GM23338 (cell line): ENCODE measurements at regions not wholly inside any gene's neighbourhood (a gene's known extent, or its start where the extent isn't known, plus 50 kb on each side); places are given as distances from the start of the nearest gene placed in this dataset.

Experiments used
- ATAC-seq: fragments of 200-7000 bp; cut with Tn5 transposase; 3 replicates; pipeline ENCODE4 v1.9.1; 2020
- DNase-seq: peaks from one replicate; pipeline ENCODE4 v3.0.0-alpha.2; 2015; ENCODE audit warnings: low spot score
- H2AFZ ChIP-seq: fragments of 200-600 bp; sonication (generic); 2 replicates; pipeline ENCODE4 v1.8.0; 2016; ENCODE audit warnings: antibody characterized with exemption, mild to moderate bottlenecking, moderate library complexity
- H3F3A ChIP-seq: fragments of 200-600 bp; sonication (generic); replicated peaks from 2 replicates; pipeline ENCODE4 v1.8.0; 2017; ENCODE audit warnings: antibody characterized with exemption, mixed run types, low read depth
- H3K27ac ChIP-seq: fragments of 200-600 bp; sonication (generic); 2 replicates; pipeline ENCODE4 v1.6.1; 2016; ENCODE audit warnings: low read depth
- H3K27me3 ChIP-seq: fragments of 200-600 bp; sonication (generic); 2 replicates; pipeline ENCODE4 v1.8.0; 2016; ENCODE audit warnings: mild to moderate bottlenecking, mixed run types, moderate library complexity; ENCODE audit not compliant: insufficient read depth
- H3K36me3 ChIP-seq: fragments of 200-600 bp; sonication (generic); 2 replicates; pipeline ENCODE4 v1.8.0; 2016; ENCODE audit warnings: mild to moderate bottlenecking; ENCODE audit not compliant: insufficient read depth
- H3K4me1 ChIP-seq: fragments of 200-600 bp; sonication (generic); 2 replicates; pipeline ENCODE4 v1.8.0; 2016; ENCODE audit warnings: mild to moderate bottlenecking, moderate library complexity; ENCODE audit not compliant: insufficient read depth
- H3K4me2 ChIP-seq: fragments of 200-600 bp; sonication (generic); 2 replicates; pipeline ENCODE4 v1.7.1; 2017; ENCODE audit warnings: mixed run types
- H3K4me3 ChIP-seq: fragments of 200-600 bp; sonication (generic); 2 replicates; pipeline ENCODE4 v1.6.1; 2016; ENCODE audit warnings: mixed run types
- H3K79me2 ChIP-seq: fragments of 200-600 bp; sonication (generic); replicated peaks from 2 replicates; pipeline ENCODE4 v1.8.0; 2017; ENCODE audit warnings: mild to moderate bottlenecking; ENCODE audit not compliant: insufficient read depth
- H3K9me2 ChIP-seq: fragments of 200-600 bp; sonication (generic); 2 replicates; pipeline ENCODE4 v1.8.0; 2017; ENCODE audit not compliant: insufficient read depth
- H4K20me1 ChIP-seq: fragments of 200-600 bp; sonication (generic); replicated peaks from 2 replicates; pipeline ENCODE4 v1.8.0; 2017; ENCODE audit warnings: mild to moderate bottlenecking; ENCODE audit not compliant: insufficient read depth
- H3K27ac Mint-ChIP-seq: 2 replicates; pipeline ENCODE4 v1.8.0; 2020; ENCODE audit warnings: inconsistent platforms, mild to moderate bottlenecking, moderate library complexity, mixed read lengths
- H3K27me3 Mint-ChIP-seq: 3 replicates; pipeline ENCODE4 v1.8.0; 2022; ENCODE audit warnings: low read depth, mild to moderate bottlenecking, moderate library complexity, mixed read lengths, inconsistent platforms; ENCODE audit not compliant: insufficient read depth, poor library complexity
- H3K36me3 Mint-ChIP-seq: 3 replicates; pipeline ENCODE4 v1.8.0; 2021; ENCODE audit warnings: low read depth, mild to moderate bottlenecking, inconsistent platforms, moderate library complexity, mixed read lengths
- H3K4me1 Mint-ChIP-seq: 3 replicates; pipeline ENCODE4 v1.8.0; 2020; ENCODE audit warnings: mild to moderate bottlenecking, inconsistent platforms, mixed read lengths
- H3K4me3 Mint-ChIP-seq: 3 replicates; pipeline ENCODE4 v1.8.0; 2021; ENCODE audit warnings: moderate library complexity, mild to moderate bottlenecking, inconsistent platforms, mixed read lengths
- H3K9me3 Mint-ChIP-seq: 3 replicates; pipeline ENCODE4 v1.8.0; 2020; ENCODE audit warnings: moderate library complexity, mild to moderate bottlenecking, inconsistent platforms, mixed read lengths
- CREB1 ChIP-seq: fragments of 250-450 bp; sonication (Bioruptor Pico); IDR thresholded peaks from 2 replicates; pipeline ENCODE4 v1.5.0; 2020; ENCODE audit warnings: low read depth, mild to moderate bottlenecking, moderate library complexity
- EZH2phosphoT487 ChIP-seq: fragments of 200-600 bp; sonication (generic); IDR thresholded peaks from one replicate; pipeline ENCODE4 v1.8.1; 2018; ENCODE audit warnings: antibody characterized with exemption; ENCODE audit not compliant: unreplicated experiment
- STAT1 ChIP-seq: IDR thresholded peaks from one replicate; pipeline ENCODE4 v1.6.1; 2016; ENCODE audit warnings: antibody characterized with exemption; ENCODE audit not compliant: unreplicated experiment
- ZNF114 ChIP-seq: fragments of 250-450 bp; sonication (Bioruptor Pico); IDR thresholded peaks from 2 replicates; pipeline ENCODE4 v1.5.0; 2020; ENCODE audit warnings: mild to moderate bottlenecking, moderate library complexity
- TF ChIP-seq, protein P1 (sequence below): fragments of 250-450 bp; sonication (Bioruptor Pico); IDR thresholded peaks from 2 replicates; pipeline ENCODE4 v1.5.0; 2020; ENCODE audit warnings: mild to moderate bottlenecking, moderate library complexity

DNA sequence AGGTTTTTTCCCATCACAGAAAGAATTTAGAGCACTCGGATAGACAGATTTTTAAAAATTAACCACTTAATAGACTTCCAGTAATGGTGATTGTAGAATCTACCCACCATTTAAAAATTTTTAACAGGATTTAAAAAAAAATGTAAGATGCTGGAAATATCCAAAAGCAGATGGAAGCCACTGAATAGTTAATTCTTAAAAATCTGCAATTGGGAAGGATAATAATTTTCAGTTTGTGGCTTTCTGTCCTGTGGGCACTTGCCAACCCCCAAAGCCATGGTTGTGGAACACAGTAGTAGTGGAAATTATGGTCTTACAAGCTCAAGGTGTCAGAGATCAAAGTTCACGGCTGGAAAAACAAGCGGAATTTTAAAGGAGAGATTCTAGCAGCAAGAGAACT lies 101.0 kb upstream of the SP4 start (continued):
- TF ChIP-seq, protein P1, sequence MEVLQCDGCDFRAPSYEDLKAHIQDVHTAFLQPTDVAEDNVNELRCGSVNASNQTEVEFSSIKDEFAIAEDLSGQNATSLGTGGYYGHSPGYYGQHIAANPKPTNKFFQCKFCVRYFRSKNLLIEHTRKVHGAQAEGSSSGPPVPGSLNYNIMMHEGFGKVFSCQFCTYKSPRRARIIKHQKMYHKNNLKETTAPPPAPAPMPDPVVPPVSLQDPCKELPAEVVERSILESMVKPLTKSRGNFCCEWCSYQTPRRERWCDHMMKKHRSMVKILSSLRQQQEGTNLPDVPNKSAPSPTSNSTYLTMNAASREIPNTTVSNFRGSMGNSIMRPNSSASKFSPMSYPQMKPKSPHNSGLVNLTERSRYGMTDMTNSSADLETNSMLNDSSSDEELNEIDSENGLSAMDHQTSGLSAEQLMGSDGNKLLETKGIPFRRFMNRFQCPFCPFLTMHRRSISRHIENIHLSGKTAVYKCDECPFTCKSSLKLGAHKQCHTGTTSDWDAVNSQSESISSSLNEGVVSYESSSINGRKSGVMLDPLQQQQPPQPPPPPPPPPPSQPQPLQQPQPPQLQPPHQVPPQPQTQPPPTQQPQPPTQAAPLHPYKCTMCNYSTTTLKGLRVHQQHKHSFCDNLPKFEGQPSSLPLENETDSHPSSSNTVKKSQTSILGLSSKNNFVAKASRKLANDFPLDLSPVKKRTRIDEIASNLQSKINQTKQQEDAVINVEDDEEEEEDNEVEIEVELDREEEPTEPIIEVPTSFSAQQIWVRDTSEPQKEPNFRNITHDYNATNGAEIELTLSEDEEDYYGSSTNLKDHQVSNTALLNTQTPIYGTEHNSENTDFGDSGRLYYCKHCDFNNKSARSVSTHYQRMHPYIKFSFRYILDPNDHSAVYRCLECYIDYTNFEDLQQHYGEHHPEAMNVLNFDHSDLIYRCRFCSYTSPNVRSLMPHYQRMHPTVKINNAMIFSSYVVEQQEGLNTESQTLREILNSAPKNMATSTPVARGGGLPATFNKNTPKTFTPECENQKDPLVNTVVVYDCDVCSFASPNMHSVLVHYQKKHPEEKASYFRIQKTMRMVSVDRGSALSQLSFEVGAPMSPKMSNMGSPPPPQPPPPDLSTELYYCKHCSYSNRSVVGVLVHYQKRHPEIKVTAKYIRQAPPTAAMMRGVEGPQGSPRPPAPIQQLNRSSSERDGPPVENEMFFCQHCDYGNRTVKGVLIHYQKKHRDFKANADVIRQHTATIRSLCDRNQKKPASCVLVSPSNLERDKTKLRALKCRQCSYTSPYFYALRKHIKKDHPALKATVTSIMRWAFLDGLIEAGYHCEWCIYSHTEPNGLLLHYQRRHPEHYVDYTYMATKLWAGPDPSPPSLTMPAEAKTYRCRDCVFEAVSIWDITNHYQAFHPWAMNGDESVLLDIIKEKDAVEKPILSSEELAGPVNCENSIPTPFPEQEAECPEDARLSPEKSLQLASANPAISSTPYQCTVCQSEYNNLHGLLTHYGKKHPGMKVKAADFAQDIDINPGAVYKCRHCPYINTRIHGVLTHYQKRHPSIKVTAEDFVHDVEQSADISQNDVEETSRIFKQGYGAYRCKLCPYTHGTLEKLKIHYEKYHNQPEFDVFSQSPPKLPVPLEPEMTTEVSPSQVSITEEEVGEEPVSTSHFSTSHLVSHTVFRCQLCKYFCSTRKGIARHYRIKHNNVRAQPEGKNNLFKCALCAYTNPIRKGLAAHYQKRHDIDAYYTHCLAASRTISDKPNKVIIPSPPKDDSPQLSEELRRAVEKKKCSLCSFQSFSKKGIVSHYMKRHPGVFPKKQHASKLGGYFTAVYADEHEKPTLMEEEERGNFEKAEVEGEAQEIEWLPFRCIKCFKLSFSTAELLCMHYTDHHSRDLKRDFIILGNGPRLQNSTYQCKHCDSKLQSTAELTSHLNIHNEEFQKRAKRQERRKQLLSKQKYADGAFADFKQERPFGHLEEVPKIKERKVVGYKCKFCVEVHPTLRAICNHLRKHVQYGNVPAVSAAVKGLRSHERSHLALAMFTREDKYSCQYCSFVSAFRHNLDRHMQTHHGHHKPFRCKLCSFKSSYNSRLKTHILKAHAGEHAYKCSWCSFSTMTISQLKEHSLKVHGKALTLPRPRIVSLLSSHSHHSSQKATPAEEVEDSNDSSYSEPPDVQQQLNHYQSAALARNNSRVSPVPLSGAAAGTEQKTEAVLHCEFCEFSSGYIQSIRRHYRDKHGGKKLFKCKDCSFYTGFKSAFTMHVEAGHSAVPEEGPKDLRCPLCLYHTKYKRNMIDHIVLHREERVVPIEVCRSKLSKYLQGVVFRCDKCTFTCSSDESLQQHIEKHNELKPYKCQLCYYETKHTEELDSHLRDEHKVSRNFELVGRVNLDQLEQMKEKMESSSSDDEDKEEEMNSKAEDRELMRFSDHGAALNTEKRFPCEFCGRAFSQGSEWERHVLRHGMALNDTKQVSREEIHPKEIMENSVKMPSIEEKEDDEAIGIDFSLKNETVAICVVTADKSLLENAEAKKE (CRISPR knock-in tag): no peak

DNA sequence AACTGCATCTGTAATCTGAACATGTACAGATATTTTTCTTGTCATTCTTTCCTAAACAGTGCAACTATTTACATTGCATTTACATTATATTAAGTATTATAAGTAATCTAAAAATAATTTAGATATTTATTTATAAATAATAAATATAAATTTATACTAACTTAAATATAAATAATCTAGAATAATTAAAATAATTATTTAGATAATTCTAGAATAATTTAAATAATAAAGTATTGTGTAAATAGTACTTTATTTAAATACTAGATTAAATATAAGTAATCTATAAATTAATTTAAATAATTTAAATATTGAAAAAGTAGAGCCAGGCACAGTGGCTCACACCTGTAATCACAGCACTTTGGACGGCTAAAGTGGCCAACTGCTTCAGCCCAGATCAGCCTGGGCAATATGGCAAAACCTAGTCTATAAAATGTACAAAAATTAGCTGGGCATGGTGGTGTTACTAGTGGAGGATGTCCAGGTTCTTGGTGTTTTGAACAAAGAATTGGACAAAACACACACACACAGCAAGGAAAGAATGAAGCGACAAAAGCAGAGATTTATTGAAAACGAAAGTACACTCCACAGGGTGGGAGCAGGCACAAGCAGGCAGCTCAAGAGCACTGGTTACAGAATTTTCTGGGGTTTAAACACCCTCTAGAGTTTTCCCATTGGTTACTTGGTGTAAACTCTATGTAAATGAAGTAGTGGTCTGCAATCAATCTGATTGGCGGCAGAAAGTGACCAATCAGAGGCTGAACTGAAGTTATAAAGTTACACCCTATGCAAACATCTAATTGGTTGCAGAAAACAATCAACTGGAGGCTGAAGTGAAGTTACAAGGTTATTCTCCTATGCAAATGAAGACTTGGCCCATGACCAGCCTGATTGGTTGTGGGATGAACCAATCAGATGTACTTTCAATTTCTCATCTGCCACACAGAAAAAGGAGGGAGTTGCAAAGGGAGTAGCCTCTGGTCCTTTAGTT lies 100.2 kb upstream of the SP4 start:
- no peak overlapping the region for H3K27ac ChIP-seq
- H2AFZ ChIP-seq: 0 out of 2 replicates have a peak overlapping the region, but pooled peaks have one; percentile 4
- H3K36me3 ChIP-seq: no peaks in the 10 kb centered on the region
- Mint-ChIP-seq H3K27ac (no peak overlapping the region), H3K27me3 (peaks cover 2% of the 10 kb centered on the region), H3K4me3 (no peak overlapping the region), H3K9me3 (peaks cover 3% of the 10 kb centered on the region; the same call in 1 of the 3 replicates), H3K36me3 (peaks cover 3% of the 10 kb centered on the region; the same call in 1 of the 3 replicates), H3K4me1 (peaks cover 4% of the 10 kb centered on the region; the same call in 2 of the 3 replicates)
- H3K27me3 ChIP-seq: no peaks in the 10 kb centered on the region
- no peak for DNase-seq
- H3K4me2 ChIP-seq: no peak overlapping the region
- no peak for ATAC-seq
- no peak overlapping the region for H3K4me3 ChIP-seq
- no peaks in the 10 kb centered on the region for H3K79me2 ChIP-seq
- H3F3A ChIP-seq: no peaks in the 10 kb centered on the region
- H3K4me1 ChIP-seq: no peaks in the 10 kb centered on the region
- no peaks in the 10 kb centered on the region for H4K20me1 ChIP-seq
- H3K9me2 ChIP-seq: no peaks in the 10 kb centered on the region; the same call in 1 of the 2 replicates
- TF ChIP-seq EZH2phosphoT487 (no peak), ZNF114 (CRISPR knock-in tag) (no peak), CREB1 (CRISPR knock-in tag) (no peak), STAT1 (no peak)
- TF ChIP-seq, protein P1 (CRISPR knock-in tag): no peak
